Vagina (tissue), 2 donors: ENCODE measurements at regions not wholly inside any gene's neighbourhood (a gene's known extent, or its start where the extent isn't known, plus 50 kb on each side); places are given as distances from the start of the nearest gene placed in this dataset.

Experiments used
- CTCF ChIP-seq, 3 experiments: fragments of 450-650 bp in 2 of 3; fragments of 200-600 bp in 1 of 3; sonication (generic) in 1 of 3; IDR thresholded peaks; one replicate each; pipeline ENCODE4 v1.5.1; 2017 to 2019; ENCODE audit warnings: antibody characterized with exemption in 3 of 3, mild to moderate bottlenecking in 2 of 3, moderate library complexity in 2 of 3
- POLR2AphosphoS5 ChIP-seq, 2 donors: sonication (generic); formaldehyde crosslinking; IDR thresholded peaks; one replicate each; pipeline ENCODE4 v1.9.0; 2017; ENCODE audit warnings: antibody characterized with exemption in 2 of 2, mild to moderate bottlenecking in 2 of 2, low read depth in 1 of 2; ENCODE audit not compliant: insufficient read depth in 1 of 2

- TF ChIP-seq POLR2AphosphoS5 (IDR thresholded peaks at IDR 0.05; ENCODE audit: insufficient read depth in 1 of 2, low read depth in 1 of 2) (no peak), CTCF (IDR thresholded peaks at IDR 0.05) (no peak)
Measured at GRCh38 chr3:168885028-168885427, 778.5 kb downstream of the MECOM start.
